K562 (cell line): ENCODE measurements at regions not wholly inside any gene's neighbourhood (a gene's known extent, or its start where the extent isn't known, plus 50 kb on each side); places are given as distances from the start of the nearest gene placed in this dataset.

Experiments
- ATAC-seq: fragments of 200-7000 bp; cut with Tn5 transposase; 3 replicates; pipeline ENCODE4 v1.9.1; 2020; ENCODE audit warnings: moderate library complexity
- BruUV-seq: library from RNA; stranded (reverse); fragments of 400-500 nt; replicated peaks from 2 replicates; lab custom pipeline; 2021; lab: Mats Ljungman, UMichigan
- CTCF ChIA-PET: fragments of 300-600 bp; formaldehyde crosslinking; extraction: SDS; loops from one replicate; lab custom pipeline; 2021; ENCODE audit warnings: low intra/inter-chr PET ratio; lab: Yijun Ruan, JAX
- POLR2A ChIA-PET: fragments of 300-600, 350-650 bp; sonication (Branson Sonifier 250); formaldehyde crosslinking; extraction: SDS; loops from one replicate; lab custom pipeline; 2021; ENCODE audit warnings: antibody characterized with exemption, inconsistent platforms; lab: Yijun Ruan, JAX
- DNase-seq, 4 experiments: peaks; one replicate each; pipeline versions ENCODE4 v3.0.0 to v3.0.0-alpha.2; 2011 to 2018; ENCODE audit warnings: low spot score in 3 of 4, mixed read lengths in 3 of 4; ENCODE audit errors: extremely low read depth in 1 of 4
- FAIRE-seq: peaks from 2 replicates; lab custom pipeline; 2011; peaks lifted over from hg19 to GRCh38; lab: Jason Lieb, UNC
- H2AFZ ChIP-seq: 2 replicates; pipeline ENCODE4 v1.6.0; 2011; ENCODE audit warnings: low read depth, low read length, control low read depth, inconsistent platforms
- H3K27ac ChIP-seq: fragments of 200-600 bp; 3 replicates; pipeline ENCODE4 v1.8.0; 2011; ENCODE audit warnings: low read depth, mild to moderate bottlenecking, control low read depth, inconsistent platforms, low read length, moderate library complexity, mixed read lengths; ENCODE audit errors: extremely low read depth
- H3K27me3 ChIP-seq, 2 experiments: fragments of 300-600 bp in 1 of 2; 2 replicates in 1 of 2; 3 replicates in 1 of 2; pipeline versions ENCODE4 v1.6.0 to v1.8.0; 2011; ENCODE audit warnings: inconsistent platforms in 2 of 2, low read length in 2 of 2, mild to moderate bottlenecking in 1 of 2, mixed read lengths in 1 of 2, moderate library complexity in 1 of 2; ENCODE audit not compliant: control insufficient read depth in 2 of 2, insufficient read depth in 2 of 2
- H3K36me3 ChIP-seq: fragments of 300-600 bp; 3 replicates; pipeline ENCODE4 v1.8.0; 2011; ENCODE audit warnings: mild to moderate bottlenecking, low read length, inconsistent platforms; ENCODE audit not compliant: control insufficient read depth, insufficient read depth
- H3K4me1 ChIP-seq, 2 experiments: fragments of 200-600 bp in 1 of 2; replicated peaks in 1 of 2; 2 replicates in 1 of 2; 3 replicates in 1 of 2; pipeline versions ENCODE4 v1.5.1 to v1.8.0; 2011; ENCODE audit warnings: inconsistent platforms in 2 of 2, low read length in 2 of 2, mild to moderate bottlenecking in 1 of 2, mixed read lengths in 1 of 2, moderate library complexity in 1 of 2; ENCODE audit not compliant: control insufficient read depth in 2 of 2, insufficient read depth in 2 of 2
- H3K4me2 ChIP-seq: 2 replicates; pipeline ENCODE4 v1.6.1; 2011; ENCODE audit warnings: low read length, control low read depth, inconsistent platforms, mixed read lengths; ENCODE audit not compliant: insufficient read depth
- H3K4me3 ChIP-seq: fragments of 200-600 bp; sonication (generic), shearing (Covaris generic); 2 replicates; pipeline ENCODE4 v1.5.1; 2016; ENCODE audit warnings: control low read depth, inconsistent platforms
- H3K79me2 ChIP-seq: fragments of 200-600 bp; 3 replicates; pipeline ENCODE4 v1.8.0; 2011; ENCODE audit warnings: low read length, inconsistent platforms; ENCODE audit not compliant: control insufficient read depth, insufficient read depth
- H3K9ac ChIP-seq, 2 experiments: 2 replicates each; pipeline versions ENCODE4 v1.6.0 to v1.6.1; 2011; ENCODE audit warnings: low read depth in 2 of 2, low read length in 2 of 2, control low read depth in 1 of 2, inconsistent platforms in 1 of 2, mild to moderate bottlenecking in 1 of 2, mixed read lengths in 1 of 2; ENCODE audit not compliant: insufficient read depth in 1 of 2
- H3K9me1 ChIP-seq: one replicate; pipeline ENCODE4 v1.6.0; 2011; ENCODE audit warnings: inconsistent platforms, mild to moderate bottlenecking, low read length, moderate library complexity; ENCODE audit not compliant: control insufficient read depth, insufficient read depth
- H3K9me3 ChIP-seq: replicated peaks from 2 replicates; pipeline ENCODE4 v1.5.1; 2011; ENCODE audit warnings: low read depth, low read length, inconsistent platforms; ENCODE audit not compliant: control insufficient read depth, insufficient read depth
- H4K20me1 ChIP-seq: replicated peaks from 2 replicates; pipeline ENCODE4 v1.6.1; 2011; ENCODE audit warnings: low read length, inconsistent platforms, mixed read lengths; ENCODE audit not compliant: control insufficient read depth, insufficient read depth
- BRF2 ChIP-seq: IDR thresholded peaks from 3 replicates; pipeline ENCODE4 v1.6.1; 2011; ENCODE audit warnings: borderline replicate concordance, mild to moderate bottlenecking; ENCODE audit not compliant: insufficient read length, insufficient read depth
- CHCHD3 ChIP-seq: fragments of 250-450 bp; sonication (Bioruptor Pico); IDR thresholded peaks from 2 replicates; pipeline ENCODE4 v2.1.2; 2022; ENCODE audit warnings: mild to moderate bottlenecking
- DNMT1 ChIP-seq: fragments of 450-650 bp; IDR thresholded peaks from 2 replicates; pipeline ENCODE4 v1.6.1; 2016; ENCODE audit warnings: antibody characterized with exemption, mild to moderate bottlenecking
- EP400 ChIP-seq: fragments of 450-650 bp; IDR thresholded peaks from 2 replicates; pipeline ENCODE4 v1.6.1; 2017; ENCODE audit warnings: antibody characterized with exemption, mild to moderate bottlenecking, moderate library complexity
- LARP7 ChIP-seq: fragments of 450-650 bp; IDR thresholded peaks from 2 replicates; pipeline ENCODE4 v1.6.1; 2016
- PML ChIP-seq: IDR thresholded peaks from 2 replicates; pipeline ENCODE4 v1.6.1; 2012; ENCODE audit warnings: low read length, inconsistent platforms
- POLR2G ChIP-seq: fragments of 200-400 bp; formaldehyde crosslinking; IDR thresholded peaks from 2 replicates; pipeline ENCODE4 v1.6.1; 2017; ENCODE audit warnings: low read depth, mild to moderate bottlenecking, antibody characterized with exemption, low read length, moderate library complexity
- RREB1 ChIP-seq: fragments of 250-450 bp; sonication (Bioruptor Pico); IDR thresholded peaks from 2 replicates; pipeline ENCODE4 v1.4.0; 2020
- SMAD4 ChIP-seq: fragments of 250-450 bp; sonication (Bioruptor Pico); conservative IDR thresholded peaks from 2 replicates; pipeline ENCODE4 v1.8.0; 2021; ENCODE audit warnings: inconsistent platforms, mild to moderate bottlenecking, moderate library complexity
- SNRNP70 ChIP-seq: fragments of 200-400 bp; formaldehyde crosslinking; optimal IDR thresholded peaks from 2 replicates; pipeline ENCODE3; 2017; ENCODE audit warnings: low read depth, low read length
- ZNF408 ChIP-seq: fragments of 250-450 bp; sonication (Bioruptor Pico); IDR thresholded peaks from 2 replicates; pipeline ENCODE4 v1.4.0; 2020; ENCODE audit warnings: low read depth, mild to moderate bottlenecking, moderate library complexity
- WGBS: fragments of 100-300 bp; shearing (Covaris generic); methylation state at CpG from one replicate; pipeline ENCODE4 v1.1.6; 2016; ENCODE audit warnings: low coverage, mixed read lengths; ENCODE audit not compliant: insufficient coverage; ENCODE audit errors: missing lambda C conversion rate; 5-methylcytosine and 5-hydroxymethylcytosine counted together
- in situ Hi-C: fragments of 300-500 bp; cut with MboI; formaldehyde crosslinking; loops from 4 replicates; pipeline ENCODE4 v1.15.0; 2018; ENCODE audit warnings: inconsistent platforms, mixed read lengths
- intact Hi-C: fragments of 100-400 bp; cut with micrococcal nuclease; formaldehyde crosslinking; loops from 2 replicates; pipeline ENCODE4 v1.14.2; 2022

- H3K79me2 ChIP-seq: no peaks in the 10 kb centered on the region
- no peak overlapping the region for H2AFZ ChIP-seq
- no peak overlapping the region for H3K9ac ChIP-seq
- WGBS: 0% methylated on average over 5 of the region's 5 CpGs
- no peaks in the 10 kb centered on the region for H3K36me3 ChIP-seq
- FAIRE-seq: no peak
- TF ChIP-seq ZNF408 (no peak), CHCHD3 (CRISPR knock-in tag) (no peak), DNMT1 (no peak), SMAD4 (CRISPR knock-in tag) (no peak), BRF2 (no peak), LARP7 (no peak)
- H3K27me3 ChIP-seq: no peaks in the 10 kb centered on the region
- ATAC-seq: no peak
- intact Hi-C loops (no loop called here), in situ Hi-C loops (no loop called here)
- H3K27ac ChIP-seq: no peak overlapping the region
- no peaks in the 10 kb centered on the region for H3K9me1 ChIP-seq
- H3K9me3 ChIP-seq: no peaks in the 10 kb centered on the region
- no peak overlapping the region for H3K4me3 ChIP-seq
- POLR2A ChIA-PET: no interaction called here
- CTCF ChIA-PET: no interaction called here
- H3K4me1 ChIP-seq: no peaks in the 10 kb centered on the region
- DNase-seq: no peak
- H3K4me2 ChIP-seq: no peak overlapping the region
- H4K20me1 ChIP-seq: no peaks in the 10 kb centered on the region
- no TSS peak for BruUV-seq
Measured at GRCh38 chr5:167851416-167851815, 440.0 kb upstream of the WWC1 start.

DNA sequence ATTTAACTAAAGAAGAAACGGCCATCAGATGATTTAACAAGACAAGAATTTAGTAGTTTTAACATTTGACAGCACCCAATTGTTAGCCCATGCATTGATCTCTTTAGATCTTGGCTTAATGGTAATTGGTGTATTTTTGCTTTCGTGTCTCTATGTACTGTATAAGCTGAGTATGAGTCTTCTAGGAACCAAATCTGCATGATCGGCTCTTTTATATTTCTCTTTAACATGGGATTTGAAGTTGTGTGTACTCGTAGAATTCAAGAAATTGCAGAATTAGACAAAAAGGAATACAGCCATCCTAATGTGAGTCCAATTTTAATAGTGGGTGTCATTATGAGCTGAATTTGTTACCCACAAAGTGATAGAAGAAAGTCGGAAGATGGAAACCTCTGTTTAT, 438.9 kb upstream of the WWC1 start:
- intact Hi-C loops: no loop called here
- no peak for TF ChIP-seq RREB1
- TF ChIP-seq SNRNP70: no peak
- no peak for TF ChIP-seq POLR2G
- TF ChIP-seq PML: no peak
- TF ChIP-seq EP400: no peak

More for the DNA sequence above, 438.9 kb upstream of the WWC1 start:
- no peaks in the 10 kb centered on the region for H3K9me1 ChIP-seq
- H4K20me1 ChIP-seq: no peaks in the 10 kb centered on the region
- no peaks in the 10 kb centered on the region for H3K9me3 ChIP-seq
- no peak overlapping the region for H3K4me2 ChIP-seq
- H3K27me3 ChIP-seq: no peaks in the 10 kb centered on the region
- CTCF ChIA-PET: no interaction called here
- H3K36me3 ChIP-seq: no peaks in the 10 kb centered on the region
- FAIRE-seq (no peak), DNase-seq (no peak), ATAC-seq (no peak)
- no TSS peak for BruUV-seq
- in situ Hi-C loops: no loop called here
- H3K4me3 ChIP-seq: no peak overlapping the region
- H3K9ac ChIP-seq: no peak overlapping the region
- POLR2A ChIA-PET: no interaction called here
- H3K79me2 ChIP-seq: no peaks in the 10 kb centered on the region
- 0% methylated on average over 5 of the region's 5 CpGs for WGBS
- H2AFZ ChIP-seq: no peak overlapping the region
- H3K4me1 ChIP-seq: no peaks in the 10 kb centered on the region
- no peak overlapping the region for H3K27ac ChIP-seq
